Activated CD4-positive, alpha-beta T cell treated with anti-CD3 and anti-CD28 coated beads, Interleukin-2, amount 50 U/mL, for 24 hours (primary cell): ENCODE measurements at regions not wholly inside any gene's neighbourhood (a gene's known extent, or its start where the extent isn't known, plus 50 kb on each side); places are given as distances from the start of the nearest gene placed in this dataset.

ENCODE experiments used
- DNase-seq, 2 donors: peaks; one replicate each; pipeline ENCODE4 v3.0.0-alpha.2; 2020; ENCODE audit warnings: low read depth in 1 of 2, low spot score in 1 of 2

DNA sequence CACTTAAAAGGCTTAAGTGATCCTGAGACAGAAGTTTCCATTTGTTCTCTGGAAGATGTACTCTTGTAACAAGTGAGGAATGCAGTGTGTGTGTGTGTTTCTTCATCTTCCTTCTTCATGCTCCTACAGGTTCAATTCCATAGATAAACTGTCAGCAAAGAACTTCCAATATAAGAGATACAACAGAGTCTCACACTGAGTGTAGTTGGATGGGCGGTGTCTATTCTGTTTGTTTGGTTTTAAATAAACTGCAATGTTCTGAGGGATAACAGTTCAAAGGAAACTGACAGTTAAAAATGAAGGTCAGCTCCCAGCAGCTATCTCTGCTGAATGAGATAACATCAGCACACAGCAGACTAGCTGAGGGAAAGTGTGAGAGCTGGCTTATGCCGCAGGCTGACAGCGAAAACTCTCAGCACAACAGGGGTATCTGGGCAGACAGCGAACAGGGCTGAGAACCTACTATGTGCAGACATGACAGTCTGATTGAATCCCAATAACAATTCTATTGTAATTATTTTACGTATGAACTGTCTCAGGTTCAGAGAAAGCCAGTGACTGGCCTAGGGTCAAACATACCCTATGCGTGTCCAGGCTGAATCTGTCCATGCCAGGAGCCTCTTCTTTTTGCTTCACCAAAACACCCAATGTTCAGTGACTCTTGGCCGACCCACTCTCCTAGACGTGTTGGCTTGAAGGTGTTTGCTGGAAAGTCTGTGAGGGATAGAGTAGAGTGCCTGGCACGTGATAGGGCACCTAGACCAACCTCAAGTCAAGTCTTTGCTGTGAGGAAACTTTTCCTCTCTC, 201.9 kb upstream of the TRIB2 start:
- no peak for DNase-seq

DNA sequence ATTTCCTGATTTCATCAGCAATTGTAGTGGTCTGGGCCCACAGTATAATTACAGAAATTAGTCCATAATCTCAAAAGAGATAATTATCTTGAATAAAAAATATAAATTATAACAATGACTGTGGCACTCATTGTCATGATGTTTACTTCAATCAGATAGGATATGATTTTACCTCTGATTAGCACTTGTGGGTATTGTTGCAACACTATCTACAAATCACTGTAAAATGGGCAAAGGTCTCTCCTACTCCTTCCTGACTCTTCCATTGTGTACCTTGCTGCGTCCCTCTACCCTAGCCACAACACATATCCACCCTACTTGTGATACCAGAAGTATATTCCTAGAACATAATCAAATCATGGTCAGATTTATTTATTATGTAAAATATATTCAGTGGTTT, 200.9 kb upstream of the TRIB2 start:
- no peak for DNase-seq

- DNase-seq: no peak
These were observed 183.3 kb upstream of the TRIB2 start for GRCh38 chr2:12533337-12534005.

DNA sequence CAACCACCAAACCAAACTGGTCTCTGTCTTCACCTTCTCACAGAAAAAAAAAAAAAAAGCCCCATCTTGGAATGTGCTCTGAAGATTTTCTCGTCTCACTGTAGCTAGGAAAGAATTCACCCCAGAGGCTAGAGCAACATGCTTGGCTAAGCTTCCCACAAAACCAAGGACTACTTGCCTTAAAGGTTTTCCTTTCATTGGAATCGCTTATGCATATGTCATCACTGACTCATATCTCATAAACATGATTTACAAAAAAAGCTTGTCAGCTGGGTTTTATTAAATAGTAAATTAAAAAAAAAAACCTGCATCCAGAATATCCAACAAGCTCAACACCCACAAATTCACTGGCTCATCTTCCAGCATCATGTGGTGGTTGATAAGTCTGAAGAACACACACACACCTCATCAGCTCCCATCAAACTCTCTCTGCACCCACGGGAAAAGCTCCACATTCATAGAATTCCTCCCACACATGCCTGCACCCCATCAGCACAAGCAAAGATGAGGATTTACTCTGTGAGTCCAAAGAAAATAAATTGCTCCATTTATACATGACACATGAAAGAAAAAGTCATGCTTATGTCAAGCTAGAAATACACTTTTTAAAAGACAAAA, 182.0 kb upstream of the TRIB2 start:
- no peak for DNase-seq

GRCh38 chr2:12536976-12537375, 179.8 kb upstream of the TRIB2 start:
- DNase-seq: no peak

DNA sequence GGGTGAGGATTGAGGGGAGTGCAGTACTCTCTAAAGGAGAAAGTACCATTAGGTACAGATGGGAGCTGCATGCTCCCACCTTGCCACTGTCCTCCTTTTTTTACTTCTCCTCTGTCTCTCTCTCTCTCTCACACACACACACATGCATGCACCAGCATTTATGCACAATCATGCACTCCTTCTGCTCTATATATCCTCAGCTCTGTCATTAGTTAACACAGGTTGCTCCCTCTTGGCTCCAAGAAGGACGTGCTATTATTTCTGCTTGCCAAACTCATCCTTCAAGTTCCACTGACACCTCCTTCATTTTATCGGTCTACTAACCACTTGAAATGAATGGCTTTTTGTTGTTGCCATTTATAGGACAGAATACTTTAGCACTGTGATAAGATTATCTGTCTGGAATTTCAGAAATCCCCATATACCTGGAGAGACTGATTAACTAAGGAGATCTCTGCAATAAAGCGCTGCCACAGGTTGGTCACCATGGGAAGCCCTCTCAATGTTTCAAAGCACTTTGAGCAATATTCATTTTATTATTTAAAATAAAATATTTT, 178.5 kb upstream of the TRIB2 start:
- no peak for DNase-seq

- no peak for DNase-seq
These were observed 177.4 kb upstream of the TRIB2 start for GRCh38 chr2:12539336-12539735.

- no peak for DNase-seq
These were observed 176.8 kb upstream of the TRIB2 start for GRCh38 chr2:12539776-12540562.

GRCh38 chr2:12543076-12543977, 173.4 kb upstream of the TRIB2 start:
- DNase-seq: no peak

DNA sequence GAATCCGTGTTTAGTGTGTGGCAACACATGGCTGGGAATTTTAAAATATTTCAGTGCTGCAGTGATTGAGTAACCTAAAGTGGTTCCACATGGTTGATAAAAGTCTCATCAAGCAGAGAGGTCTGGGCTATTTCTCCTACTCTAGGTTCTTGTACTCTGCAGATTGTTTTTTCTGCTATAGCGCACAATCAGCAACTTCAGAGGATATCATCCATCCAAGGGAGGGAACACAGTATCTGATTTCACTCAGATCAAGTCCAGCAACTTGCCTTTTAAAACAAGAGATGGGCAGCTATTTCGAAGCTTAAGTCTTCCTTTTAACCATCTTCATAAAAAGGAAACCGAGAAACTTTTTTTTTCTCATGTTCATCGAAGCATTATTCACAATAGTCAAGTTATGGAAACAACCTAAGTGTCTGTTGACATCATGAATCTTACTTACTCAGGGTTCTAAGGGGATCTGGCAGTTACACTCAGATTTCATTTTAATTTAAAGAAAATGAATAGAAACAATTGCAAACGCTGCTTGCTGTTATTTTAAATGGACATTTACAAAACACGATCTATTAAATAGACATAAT, 172.7 kb upstream of the TRIB2 start:
- no peak for DNase-seq

DNA sequence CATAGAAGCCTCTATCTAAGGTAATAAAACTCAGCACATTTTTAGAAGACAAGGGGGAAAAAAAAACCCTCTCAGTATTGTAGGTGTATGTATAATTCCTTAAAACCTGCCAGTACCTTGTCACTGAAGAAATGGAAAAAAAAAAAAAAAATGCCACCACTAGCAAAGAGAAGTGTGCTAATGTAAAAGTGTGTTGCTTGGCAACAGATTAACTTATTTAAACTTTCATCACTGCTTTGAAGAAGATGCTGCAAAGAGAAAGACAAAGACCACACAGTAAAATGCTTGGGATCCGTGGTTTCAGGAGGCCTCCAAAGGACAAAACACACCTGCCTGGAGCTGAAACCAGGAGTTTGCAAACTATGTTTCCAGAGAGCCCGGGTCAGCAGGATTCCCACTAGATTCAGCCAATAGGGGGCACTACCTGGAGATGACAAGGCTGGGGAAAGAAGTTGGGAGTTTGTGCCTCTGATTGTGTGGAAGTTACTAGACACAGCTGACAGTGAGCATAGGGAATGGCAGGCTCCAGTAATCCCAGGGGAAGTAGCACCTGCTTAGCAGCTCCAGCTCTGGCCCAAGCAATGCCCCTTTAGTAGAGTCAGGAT, 169.1 kb upstream of the TRIB2 start:
- no peak for DNase-seq

- DNase-seq: no peak
These were observed 167.8 kb upstream of the TRIB2 start for GRCh38 chr2:12548906-12549305.

GRCh38 chr2:12549641-12550040, 167.1 kb upstream of the TRIB2 start:
- no peak for DNase-seq

DNA sequence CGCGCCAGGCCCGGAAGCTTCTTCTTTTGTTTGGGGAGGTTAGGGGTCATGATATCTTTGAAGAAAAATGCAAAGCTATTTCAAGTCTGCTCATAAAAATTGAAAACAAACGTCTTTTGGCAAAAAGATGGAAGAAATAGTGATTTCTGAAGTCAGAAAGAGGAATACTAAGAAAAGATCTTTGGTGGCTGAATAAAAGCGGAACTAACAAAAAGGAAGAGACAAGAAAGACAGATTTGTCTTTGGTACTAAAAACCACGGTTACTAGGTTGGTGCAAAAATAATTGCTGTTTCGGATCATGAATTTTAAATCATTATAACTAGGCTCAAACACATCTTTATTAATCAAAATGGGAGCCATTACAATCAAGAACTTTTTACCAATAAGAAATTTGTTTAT, 164.6 kb upstream of the TRIB2 start:
- DNase-seq: no peak

- no peak for DNase-seq
These were observed 162.3 kb upstream of the TRIB2 start for GRCh38 chr2:12554224-12555011.

DNA sequence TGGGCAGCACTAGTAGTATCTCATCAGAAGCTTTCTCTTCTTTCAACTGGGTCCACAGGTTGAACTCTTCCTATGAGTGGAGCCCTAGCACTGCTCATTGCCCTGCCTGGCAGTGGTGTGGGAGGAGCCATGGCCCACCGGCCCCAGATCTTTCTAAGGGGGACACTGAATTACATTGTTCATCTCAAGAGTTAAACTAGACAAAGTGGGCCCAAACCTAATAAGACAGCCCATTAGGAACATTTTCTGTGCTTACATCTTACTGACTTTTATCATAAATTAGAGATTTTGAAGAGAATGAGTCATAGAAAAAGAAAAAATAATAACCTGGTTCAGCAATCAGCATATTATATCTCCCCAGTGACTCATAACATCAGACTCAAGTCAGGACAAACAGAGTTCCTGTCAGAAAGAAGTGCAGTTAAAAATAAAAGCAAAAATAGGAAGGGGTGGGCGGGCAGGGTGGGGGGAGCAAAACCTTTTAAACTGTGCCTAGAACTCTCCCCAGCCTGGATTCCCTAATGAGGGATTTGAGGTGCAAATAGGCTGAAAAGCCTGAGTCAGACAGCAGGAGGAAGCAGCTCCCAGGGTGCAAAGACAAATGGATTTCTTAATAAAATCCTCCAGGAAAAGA, 161.6 kb upstream of the TRIB2 start:
- peak; percentile 18 to 26 for DNase-seq

GRCh38 chr2:12556762-12557161, 160.0 kb upstream of the TRIB2 start:
- peak in 1 of 2 donors; percentile 19 for DNase-seq

- DNase-seq: no peak
These were observed 159.0 kb upstream of the TRIB2 start for GRCh38 chr2:12557688-12558087.
